Upper lobe of left lung (tissue), 6 donors: ENCODE measurements at regions not wholly inside any gene's neighbourhood (a gene's known extent, or its start where the extent isn't known, plus 50 kb on each side); places are given as distances from the start of the nearest gene placed in this dataset.

ENCODE experiments used
- ATAC-seq, 2 donors: fragments of 200-7000 bp; cut with Tn5 transposase; one replicate each; pipeline ENCODE4 v1.9.1; 2022; ENCODE audit warnings: mild to moderate bottlenecking in 2 of 2, moderate library complexity in 2 of 2; ENCODE audit not compliant: low FRiP score in 2 of 2
- DNase-seq, 2 donors: peaks; one replicate each; pipeline ENCODE4 v3.0.0-alpha.2; 2019 to 2020
- H3K27ac ChIP-seq, 4 donors: fragments of 200-600 bp; sonication (generic); one replicate each; pipeline ENCODE4 v1.5.1; 2016 to 2019
- H3K27me3 ChIP-seq, 4 donors: fragments of 200-600 bp; sonication (generic); one replicate each; pipeline ENCODE4 v1.5.1; 2017 to 2019
- H3K36me3 ChIP-seq, 4 donors: fragments of 200-600 bp; sonication (generic); one replicate each; pipeline ENCODE4 v1.5.1; 2016 to 2019
- H3K4me1 ChIP-seq, 4 donors: fragments of 200-600 bp; sonication (generic); one replicate each; pipeline ENCODE4 v1.5.1; 2018 to 2019
- H3K4me3 ChIP-seq, 4 donors: fragments of 200-600 bp; sonication (generic); one replicate each; pipeline ENCODE4 v1.5.1; 2017 to 2019; ENCODE audit warnings: mild to moderate bottlenecking in 2 of 4, moderate library complexity in 1 of 4
- H3K9me3 ChIP-seq, 4 donors: fragments of 200-600 bp; sonication (generic); one replicate each; pipeline ENCODE4 v1.5.1; 2018 to 2019
- EP300 ChIP-seq, 4 donors: sonication (generic); formaldehyde crosslinking; IDR thresholded peaks; one replicate each; pipeline ENCODE4 v1.5.1; 2017; ENCODE audit warnings: antibody characterized with exemption in 4 of 4, control low read depth in 2 of 4
- POLR2A ChIP-seq, 4 donors: fragments of 450-650 bp; IDR thresholded peaks; one replicate each; pipeline ENCODE4 v1.5.1; 2016 to 2017; ENCODE audit warnings: antibody characterized with exemption in 4 of 4, mild to moderate bottlenecking in 2 of 4
- POLR2AphosphoS5 ChIP-seq, 2 donors: sonication (generic); formaldehyde crosslinking; IDR thresholded peaks; one replicate each; pipeline ENCODE4 v1.5.1; 2017; ENCODE audit warnings: antibody characterized with exemption in 2 of 2
- WGBS, 2 donors: methylation state at CpG; one replicate each; pipeline ENCODE4 v1.1.5; 2017 to 2018; 5-methylcytosine and 5-hydroxymethylcytosine counted together
- TF ChIP-seq, protein P1 (sequence below), 6 experiments: fragments of 450-650 bp in 4 of 6; fragments of 200-600 bp in 2 of 6; sonication (generic) in 2 of 6; IDR thresholded peaks; one replicate each; pipeline ENCODE4 v1.5.1; 2016 to 2019; ENCODE audit warnings: antibody characterized with exemption in 6 of 6
- donor health status: DM: no; HTN: no; CAD: no; lungs with moderate emphysema.
- donor health status: DM: no; HTN: yes; CAD: no; lungs with severe emphysema.

DNA sequence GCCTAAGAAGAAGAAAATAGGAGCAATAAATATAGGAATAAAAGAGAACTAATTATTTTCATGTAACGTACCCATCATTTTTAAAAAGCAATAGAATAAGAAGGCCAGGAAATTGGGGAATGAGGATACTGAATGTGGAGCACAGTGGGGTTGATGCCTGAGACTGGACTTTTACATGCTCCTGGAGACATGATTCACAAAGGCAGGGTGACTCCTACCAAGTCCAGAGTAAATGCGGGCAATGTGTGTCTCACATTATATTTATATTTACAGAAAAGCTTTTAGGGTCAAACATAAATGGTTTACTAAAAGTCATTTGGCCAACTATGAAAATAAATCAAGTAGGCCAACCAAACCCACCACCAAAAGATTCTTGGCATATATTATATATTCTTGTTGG, 87.9 kb upstream of the COL5A2 start:
- TF ChIP-seq POLR2A (IDR thresholded peaks at IDR 0.05) (no peak), POLR2AphosphoS5 (IDR thresholded peaks at IDR 0.05) (no peak), EP300 (IDR thresholded peaks at IDR 0.05) (no peak)
- TF ChIP-seq, protein P1, sequence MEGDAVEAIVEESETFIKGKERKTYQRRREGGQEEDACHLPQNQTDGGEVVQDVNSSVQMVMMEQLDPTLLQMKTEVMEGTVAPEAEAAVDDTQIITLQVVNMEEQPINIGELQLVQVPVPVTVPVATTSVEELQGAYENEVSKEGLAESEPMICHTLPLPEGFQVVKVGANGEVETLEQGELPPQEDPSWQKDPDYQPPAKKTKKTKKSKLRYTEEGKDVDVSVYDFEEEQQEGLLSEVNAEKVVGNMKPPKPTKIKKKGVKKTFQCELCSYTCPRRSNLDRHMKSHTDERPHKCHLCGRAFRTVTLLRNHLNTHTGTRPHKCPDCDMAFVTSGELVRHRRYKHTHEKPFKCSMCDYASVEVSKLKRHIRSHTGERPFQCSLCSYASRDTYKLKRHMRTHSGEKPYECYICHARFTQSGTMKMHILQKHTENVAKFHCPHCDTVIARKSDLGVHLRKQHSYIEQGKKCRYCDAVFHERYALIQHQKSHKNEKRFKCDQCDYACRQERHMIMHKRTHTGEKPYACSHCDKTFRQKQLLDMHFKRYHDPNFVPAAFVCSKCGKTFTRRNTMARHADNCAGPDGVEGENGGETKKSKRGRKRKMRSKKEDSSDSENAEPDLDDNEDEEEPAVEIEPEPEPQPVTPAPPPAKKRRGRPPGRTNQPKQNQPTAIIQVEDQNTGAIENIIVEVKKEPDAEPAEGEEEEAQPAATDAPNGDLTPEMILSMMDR (IDR thresholded peaks at IDR 0.05): no peak
- H3K27me3 ChIP-seq: no peaks in the 10 kb centered on the region
- no peak overlapping the region for H3K4me3 ChIP-seq
- 40 to 47% methylated on average over 2 of the region's 2 CpGs for WGBS, 2 donors
- no peaks in the 10 kb centered on the region for H3K4me1 ChIP-seq
- H3K36me3 ChIP-seq: no peaks in the 10 kb centered on the region
- H3K27ac ChIP-seq: no peak overlapping the region
- DNase-seq (no peak), ATAC-seq (no peak)
- no peaks in the 10 kb centered on the region for H3K9me3 ChIP-seq

DNA sequence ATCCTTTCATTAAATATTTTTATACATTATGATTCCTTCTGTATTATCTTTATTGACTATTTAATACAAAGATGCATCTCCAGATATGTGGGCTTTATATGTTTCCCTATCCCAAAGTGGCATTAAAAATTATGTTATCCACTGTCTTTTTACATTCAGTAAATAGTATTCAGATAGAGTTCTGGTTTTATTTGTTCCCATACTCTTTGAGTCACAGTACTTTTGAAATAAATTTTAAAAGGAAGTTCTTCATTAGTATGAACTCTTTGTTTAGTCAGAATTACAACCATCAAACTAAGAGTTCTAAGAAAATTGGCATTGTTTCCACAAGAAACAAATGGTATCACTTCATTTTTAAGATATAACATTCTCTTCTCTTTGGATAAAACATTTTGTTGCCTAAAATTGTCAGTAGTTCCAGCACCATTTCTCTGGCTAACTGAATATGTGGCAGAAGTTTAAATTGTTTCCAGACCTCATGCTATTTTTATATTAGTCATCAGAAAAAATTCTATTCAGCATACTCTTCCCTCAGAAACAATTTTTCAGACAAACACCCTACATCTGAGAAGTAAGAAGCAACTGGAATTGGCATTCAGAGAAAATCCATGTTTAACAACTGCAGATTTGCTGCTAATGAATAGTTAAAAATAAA, 88.5 kb upstream of the COL5A2 start:
- TF ChIP-seq POLR2AphosphoS5 (IDR thresholded peaks at IDR 0.05): no peak
- TF ChIP-seq EP300 (IDR thresholded peaks at IDR 0.05): no peak
- TF ChIP-seq, protein P1 (IDR thresholded peaks at IDR 0.05): no peak
- TF ChIP-seq POLR2A (IDR thresholded peaks at IDR 0.05): no peak
- Histone ChIP-seq H3K27me3 (no peaks in the 10 kb centered on the region), H3K36me3 (no peaks in the 10 kb centered on the region), H3K4me3 (no peak overlapping the region), H3K4me1 (no peaks in the 10 kb centered on the region), H3K27ac (no peak overlapping the region), H3K9me3 (no peaks in the 10 kb centered on the region)
- ATAC-seq: peak in 1 of 2 donors; percentile 62
- no peak for DNase-seq

DNA sequence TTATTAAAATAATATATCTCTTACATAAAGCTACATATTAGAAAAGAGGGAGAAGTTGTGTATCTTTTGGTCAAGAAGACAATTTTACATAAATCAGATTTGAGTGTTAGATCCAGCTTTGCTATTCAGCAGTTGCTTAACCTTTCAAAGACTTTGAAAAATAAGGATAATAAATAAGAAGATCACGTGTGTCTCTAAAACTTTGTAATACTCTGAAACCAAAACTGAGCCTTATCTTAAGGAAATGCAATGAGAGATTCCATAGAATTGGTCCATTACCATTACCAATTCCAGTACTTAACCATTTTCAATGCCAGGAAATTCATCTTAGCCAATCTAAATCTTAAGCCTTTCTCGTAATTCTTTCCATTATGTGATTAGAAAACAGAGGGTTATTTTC, 89.2 kb upstream of the COL5A2 start:
- WGBS, 2 donors: 81 to 87% methylated on average over 2 of the region's 2 CpGs
- no peak for ATAC-seq
- Histone ChIP-seq H3K27me3 (no peaks in the 10 kb centered on the region), H3K4me1 (no peaks in the 10 kb centered on the region), H3K27ac (no peak overlapping the region), H3K36me3 (no peaks in the 10 kb centered on the region), H3K9me3 (no peaks in the 10 kb centered on the region), H3K4me3 (no peak overlapping the region)
- no peak for DNase-seq
- TF ChIP-seq EP300 (IDR thresholded peaks at IDR 0.05): no peak
- TF ChIP-seq POLR2AphosphoS5 (IDR thresholded peaks at IDR 0.05): no peak
- TF ChIP-seq, protein P1 (IDR thresholded peaks at IDR 0.05): no peak
- TF ChIP-seq POLR2A (IDR thresholded peaks at IDR 0.05): no peak

DNA sequence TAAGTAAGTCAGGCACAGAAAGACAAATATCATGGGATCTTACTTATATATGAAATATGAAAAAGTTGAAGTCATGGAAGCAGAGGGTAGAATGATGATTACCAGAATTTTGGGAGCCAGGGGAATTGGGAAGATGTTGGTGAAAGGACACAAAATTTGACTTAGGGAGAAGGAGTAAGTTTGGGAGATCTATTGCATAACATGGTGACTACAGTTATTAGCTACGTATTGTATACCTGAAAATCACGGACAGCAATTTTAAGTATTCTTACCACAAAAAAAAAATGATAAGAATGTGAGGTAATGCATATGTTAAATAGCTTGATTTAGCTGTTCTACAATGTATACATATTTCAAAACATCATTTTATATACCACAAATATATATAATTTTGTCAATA, 94.2 kb upstream of the COL5A2 start:
- no peak for TF ChIP-seq POLR2A (IDR thresholded peaks at IDR 0.05)
- no peak for TF ChIP-seq EP300 (IDR thresholded peaks at IDR 0.05)
- TF ChIP-seq, protein P1 (IDR thresholded peaks at IDR 0.05): no peak
- TF ChIP-seq POLR2AphosphoS5 (IDR thresholded peaks at IDR 0.05): no peak
- 44% methylated on average over 2 of the region's 2 CpGs for WGBS, 2 donors
- DNase-seq (no peak), ATAC-seq (no peak)
- Histone ChIP-seq H3K4me1 (no peaks in the 10 kb centered on the region), H3K9me3 (no peaks in the 10 kb centered on the region), H3K36me3 (no peaks in the 10 kb centered on the region), H3K27me3 (no peaks in the 10 kb centered on the region), H3K4me3 (no peak overlapping the region), H3K27ac (no peak overlapping the region)

DNA sequence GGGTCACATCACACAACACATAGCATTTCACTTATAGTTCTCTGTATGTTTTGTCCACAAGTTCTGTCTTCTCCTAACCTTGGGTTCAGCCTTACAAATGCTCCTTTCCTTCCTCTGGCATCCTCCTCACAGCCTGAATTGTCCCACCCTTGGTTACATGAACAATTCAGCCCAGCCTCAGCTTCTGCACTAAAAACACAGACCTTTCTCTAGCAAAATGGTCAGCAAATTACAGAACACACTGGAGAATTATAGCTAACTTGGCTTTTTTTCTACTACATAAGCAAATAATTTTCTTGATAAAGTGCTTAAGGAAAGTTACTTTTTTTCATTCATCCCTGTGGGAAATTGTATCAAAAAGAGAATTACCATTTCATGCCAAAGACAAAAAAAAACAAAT, 94.8 kb upstream of the COL5A2 start:
- H3K27ac ChIP-seq: no peak overlapping the region
- no peak overlapping the region for H3K4me3 ChIP-seq
- TF ChIP-seq POLR2A (IDR thresholded peaks at IDR 0.05): no peak
- TF ChIP-seq POLR2AphosphoS5 (IDR thresholded peaks at IDR 0.05): no peak
- TF ChIP-seq, protein P1 (IDR thresholded peaks at IDR 0.05): no peak
- TF ChIP-seq EP300 (IDR thresholded peaks at IDR 0.05): no peak
- ATAC-seq: no peak
- no peaks in the 10 kb centered on the region for H3K9me3 ChIP-seq
- no peaks in the 10 kb centered on the region for H3K27me3 ChIP-seq
- DNase-seq: no peak
- no peaks in the 10 kb centered on the region for H3K36me3 ChIP-seq
- H3K4me1 ChIP-seq: no peaks in the 10 kb centered on the region
